HG03135 (cell line): ENCODE measurements at regions not wholly inside any gene's neighbourhood (a gene's known extent, or its start where the extent isn't known, plus 50 kb on each side); places are given as distances from the start of the nearest gene placed in this dataset.

Experiments
- ATAC-seq: cut with Tn5 transposase; IDR thresholded peaks from one replicate; pipeline ENCODE4 v1.9.1; 2021; ENCODE audit warnings: mild to moderate bottlenecking, moderate library complexity; ENCODE audit not compliant: unreplicated experiment

DNA sequence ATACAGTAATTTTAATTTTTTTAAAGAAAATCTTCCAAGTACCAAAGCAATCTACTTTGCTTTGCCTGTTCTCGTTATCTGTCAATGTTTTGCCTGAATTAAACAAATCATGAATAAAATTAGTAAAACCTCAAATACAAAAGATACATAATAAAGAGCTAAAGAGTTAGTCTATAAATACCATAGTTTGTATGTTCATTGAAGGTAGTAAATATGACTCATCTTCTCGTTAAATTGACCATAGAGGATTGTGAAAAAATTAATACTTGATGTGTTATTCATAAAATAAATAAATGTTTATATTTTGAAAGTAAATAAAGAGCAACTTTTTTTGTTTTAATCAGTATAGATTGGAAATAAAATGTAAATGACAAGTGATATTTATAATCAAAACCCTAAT lies 246.5 kb upstream of the PLSCR5 start:
- no peak for ATAC-seq

DNA sequence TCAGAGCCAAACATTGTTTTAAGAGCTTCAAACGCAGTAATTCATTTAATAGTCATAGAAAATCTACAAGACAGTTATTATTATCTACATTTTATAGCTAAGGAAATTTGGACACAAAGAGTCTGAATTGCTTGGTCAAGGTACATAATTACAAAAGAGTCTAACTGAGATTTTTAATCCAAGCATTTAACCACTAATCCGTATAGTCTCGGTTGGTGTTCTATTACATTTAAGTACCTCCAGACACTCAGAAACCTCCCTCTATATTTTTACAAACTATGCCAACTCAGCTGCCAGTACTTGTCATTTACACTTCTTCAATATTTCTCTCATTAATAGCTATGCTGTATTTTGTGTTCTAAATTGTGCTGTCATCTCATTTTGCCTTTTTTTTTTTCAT lies 240.2 kb upstream of the PLSCR5 start:
- ATAC-seq: no peak

DNA sequence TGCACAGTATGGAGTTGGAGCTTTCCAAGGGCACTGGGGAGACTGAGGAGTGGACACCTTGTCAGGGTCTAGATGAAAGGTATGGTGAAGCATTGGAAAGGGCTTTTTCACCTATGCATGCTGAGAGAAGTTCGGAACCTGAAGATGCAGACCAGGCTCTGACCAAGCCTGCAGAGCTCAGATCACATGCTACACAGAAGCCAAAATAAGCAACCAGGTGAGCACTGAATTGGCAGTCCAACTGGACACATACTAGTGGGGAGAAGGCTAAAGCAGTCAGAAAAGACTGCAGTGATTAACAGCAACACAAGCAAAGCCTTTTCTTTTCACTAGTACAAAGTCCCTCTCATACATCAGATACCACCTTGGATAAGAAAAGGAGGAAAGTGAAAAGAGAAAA lies 238.3 kb upstream of the PLSCR5 start:
- ATAC-seq: no peak

DNA sequence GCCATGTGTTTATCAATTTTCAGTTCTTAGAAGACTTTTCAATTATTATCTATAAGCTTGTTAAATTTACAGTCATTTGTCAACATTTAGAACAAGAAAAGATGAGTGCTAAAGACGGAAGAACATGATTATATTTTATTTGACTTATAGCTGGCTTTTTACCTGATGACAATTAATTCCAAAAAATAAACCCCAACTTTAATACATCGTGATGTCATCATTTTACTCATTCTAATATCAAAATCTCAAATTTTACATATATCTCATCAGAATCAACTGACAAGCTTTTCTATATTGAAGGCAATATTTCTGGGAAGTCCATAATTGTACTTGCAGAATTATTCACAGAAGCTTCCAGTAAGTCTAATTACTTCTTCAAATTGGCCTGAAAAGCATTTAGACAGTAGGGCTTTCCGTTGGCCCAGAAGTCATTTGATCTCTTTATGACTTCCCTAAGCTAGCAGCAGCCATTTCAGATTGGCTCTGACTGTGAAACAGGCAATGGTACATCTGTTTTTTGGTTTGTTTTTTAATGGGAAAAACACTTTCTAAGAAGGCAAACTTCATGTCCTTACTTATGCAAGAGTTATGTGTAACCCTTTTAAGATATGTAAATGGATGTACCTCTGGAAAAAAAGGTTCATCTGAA lies 234.7 kb upstream of the PLSCR5 start:
- no peak for ATAC-seq

DNA sequence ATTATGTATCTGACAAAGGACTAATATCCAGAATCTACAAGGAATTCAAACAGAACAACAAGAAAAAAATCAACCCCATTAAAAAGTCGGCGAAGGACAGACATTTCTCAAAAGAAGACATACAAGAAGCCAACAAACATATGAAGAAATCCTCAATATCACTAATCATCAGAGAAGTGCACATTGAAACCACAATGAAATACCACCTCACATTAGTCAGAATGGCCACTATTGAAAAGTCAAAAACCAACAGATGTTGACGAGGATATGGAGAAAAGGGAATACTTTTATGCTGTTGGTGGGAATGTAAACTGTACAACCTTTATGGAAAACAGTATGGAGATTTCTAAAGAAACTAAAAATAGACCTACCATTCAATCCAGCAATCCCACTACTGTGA lies 233.1 kb upstream of the PLSCR5 start:
- ATAC-seq: no peak

DNA sequence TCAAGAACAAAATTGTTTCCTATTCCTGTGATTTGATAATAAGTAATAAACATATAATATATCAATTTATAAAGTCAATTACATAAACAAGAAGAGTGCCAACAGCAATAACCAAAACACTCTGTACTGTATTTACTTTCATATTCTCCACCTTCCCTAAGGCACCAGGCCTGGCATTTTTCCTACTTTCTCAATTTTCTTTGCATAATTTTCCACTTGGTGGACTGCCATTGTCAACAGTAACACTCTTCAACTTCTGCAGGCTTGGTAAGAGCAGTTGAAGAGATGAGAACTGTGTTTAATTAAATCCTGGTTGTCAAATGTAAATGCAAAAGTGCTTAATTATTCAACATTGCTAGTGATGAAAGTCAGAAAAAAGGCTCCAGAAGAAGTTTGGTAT lies 229.8 kb upstream of the PLSCR5 start:
- no peak for ATAC-seq

DNA sequence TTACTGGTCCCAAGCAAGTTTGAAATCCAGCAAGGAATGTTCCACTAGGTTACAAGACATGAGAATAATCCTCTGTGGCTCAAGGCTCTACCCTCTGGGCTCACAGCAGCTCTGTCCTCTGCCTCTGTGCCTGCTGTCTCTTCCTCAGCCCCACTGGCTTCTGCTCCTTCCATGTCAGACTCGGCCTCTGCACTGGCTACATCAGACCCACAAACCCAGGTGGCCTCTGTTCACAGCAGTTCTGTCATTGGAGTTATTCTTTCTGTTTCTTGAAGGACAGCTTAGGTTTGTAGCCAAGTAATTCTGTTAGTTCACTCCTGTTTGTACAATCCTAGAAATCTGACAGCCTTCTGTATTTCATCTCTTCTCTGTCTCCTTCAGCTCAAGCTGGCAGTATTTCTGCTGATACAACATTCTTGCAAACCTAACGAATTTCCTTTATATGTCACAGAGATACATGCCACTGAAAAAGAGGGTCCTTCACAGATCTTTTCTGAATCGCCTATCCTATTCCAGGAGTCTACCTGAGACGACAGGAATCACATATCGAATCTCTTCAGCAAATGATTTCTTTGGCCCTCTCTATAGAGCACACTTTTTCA lies 227.8 kb upstream of the PLSCR5 start:
- no peak for ATAC-seq

DNA sequence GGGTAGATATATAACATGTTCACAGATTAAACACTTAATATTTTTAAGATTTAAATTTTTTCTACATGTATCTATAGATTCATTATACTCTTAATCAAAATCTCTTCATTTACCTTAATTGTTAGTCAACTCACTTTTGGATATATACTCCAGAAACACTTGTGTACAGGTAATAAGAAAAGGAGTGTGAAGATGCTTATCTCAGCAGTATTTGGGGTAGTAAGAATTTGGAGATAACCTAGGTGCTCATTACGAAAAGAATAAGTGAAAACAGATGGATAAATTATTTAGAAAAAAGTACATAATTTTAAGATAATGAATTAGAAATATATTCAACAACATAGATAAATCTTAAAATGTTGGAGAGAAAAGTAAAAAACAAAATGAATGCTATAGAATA lies 226.5 kb upstream of the PLSCR5 start:
- ATAC-seq: no peak

DNA sequence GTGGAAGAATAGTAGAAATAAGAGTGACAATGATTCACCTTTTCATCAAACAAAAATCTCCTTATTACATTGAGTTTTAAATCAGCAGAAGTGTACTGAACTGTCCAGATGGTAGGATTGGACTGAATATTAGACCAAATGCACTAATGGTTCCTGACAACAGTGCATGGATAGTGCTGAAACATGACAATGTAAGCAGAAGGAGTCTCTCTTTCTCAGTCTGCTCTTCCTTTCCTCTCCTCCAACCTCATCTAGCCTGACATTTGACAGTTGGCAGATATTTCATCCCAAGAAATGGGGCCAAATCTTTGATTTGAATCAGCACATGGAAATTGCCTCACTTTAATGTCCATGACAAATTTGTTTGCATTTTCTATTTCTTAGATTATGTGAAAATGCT lies 225.1 kb upstream of the PLSCR5 start:
- no peak for ATAC-seq

DNA sequence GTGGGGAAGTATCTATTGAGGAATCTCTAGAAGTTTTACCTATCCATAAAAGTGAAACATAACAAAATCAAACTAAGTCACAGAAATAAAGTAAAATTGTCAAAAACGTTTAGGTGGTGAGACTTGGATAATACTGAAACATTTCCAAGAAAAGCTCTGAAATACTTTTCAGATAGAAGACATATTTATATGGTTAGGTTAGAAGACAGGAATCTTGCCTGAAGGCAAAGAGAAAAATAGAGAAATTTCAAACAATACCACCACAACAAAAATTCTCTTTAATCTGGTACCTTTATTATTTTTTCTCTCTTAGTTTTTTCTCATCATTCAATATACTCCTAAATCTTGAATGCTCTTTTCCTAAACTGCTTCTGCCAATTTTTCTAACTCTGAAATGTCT lies 222.7 kb upstream of the PLSCR5 start:
- ATAC-seq: no peak

DNA sequence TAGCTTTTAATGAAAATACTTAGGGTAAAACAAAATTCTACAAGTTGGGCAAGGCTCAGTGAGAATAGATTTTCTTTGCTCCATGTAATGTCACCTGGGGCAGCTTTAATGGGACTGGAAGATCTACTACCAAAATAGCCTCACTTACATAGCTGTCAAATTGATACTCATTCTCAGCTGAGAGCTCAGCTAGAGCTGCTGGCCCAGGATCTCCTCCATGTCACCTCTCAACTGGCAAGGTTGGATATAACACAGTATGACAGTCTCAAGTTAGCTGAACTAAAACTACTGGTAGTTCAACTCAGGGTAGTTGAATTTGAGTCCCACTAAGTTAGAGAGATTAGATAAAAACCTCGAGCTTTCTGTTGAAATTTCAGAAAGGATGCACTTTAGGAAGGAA lies 218.5 kb upstream of the PLSCR5 start:
- no peak for ATAC-seq

DNA sequence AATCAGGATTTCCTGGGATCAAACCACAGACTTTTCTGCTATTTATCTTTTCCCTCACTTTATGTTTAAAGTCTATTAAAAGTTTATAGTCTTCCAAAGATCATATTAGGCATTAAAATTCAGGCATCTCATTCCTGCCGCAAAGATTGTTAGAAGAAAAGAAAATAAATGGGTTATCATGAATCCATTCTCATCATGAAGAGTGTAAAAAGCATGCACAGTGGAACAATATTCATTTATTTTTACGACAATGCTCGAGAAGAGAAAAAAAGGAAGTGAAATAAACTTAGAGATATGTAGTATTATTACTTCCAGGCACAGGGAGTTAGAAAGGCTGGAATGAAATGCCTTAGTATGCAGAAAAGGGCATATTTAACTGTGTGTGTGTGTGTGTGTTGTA lies 213.7 kb upstream of the PLSCR5 start:
- ATAC-seq: no peak

DNA sequence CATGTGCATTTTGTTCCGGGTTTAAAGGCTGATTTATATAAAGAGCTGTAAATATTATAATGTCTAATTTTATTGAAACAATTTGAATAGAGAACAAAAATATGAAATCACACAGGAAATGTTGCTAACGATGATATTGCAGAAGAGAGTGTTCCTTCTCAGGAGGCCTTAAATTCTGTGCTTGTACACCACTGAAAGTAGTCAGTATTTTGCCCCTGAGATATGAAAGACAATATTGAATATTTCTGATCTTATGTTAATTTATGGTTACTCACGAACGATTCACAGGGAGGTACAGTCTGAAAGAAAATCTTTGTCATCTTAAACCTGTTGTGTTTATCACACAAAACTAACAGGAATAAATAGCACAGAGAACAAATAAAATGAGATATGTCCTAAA lies 213.2 kb upstream of the PLSCR5 start:
- no peak for ATAC-seq

DNA sequence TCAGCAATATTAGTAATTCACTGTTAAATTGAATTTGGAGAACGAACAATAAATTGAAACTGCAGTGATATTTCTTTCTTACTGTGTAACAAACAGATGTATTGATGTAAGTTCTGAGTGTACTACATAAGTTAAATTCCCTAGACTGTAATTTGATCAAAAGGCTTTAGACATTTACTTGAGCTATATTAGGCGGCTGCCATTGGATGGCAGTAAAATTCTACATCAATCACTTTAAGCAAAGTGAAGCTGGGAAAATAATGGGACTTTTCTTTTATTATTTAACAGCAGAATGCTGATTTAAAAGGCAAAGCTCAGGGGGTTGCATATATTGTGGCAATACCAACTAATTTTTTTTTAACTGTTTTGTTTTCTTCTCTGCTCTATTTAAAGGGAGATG lies 212.6 kb upstream of the PLSCR5 start:
- ATAC-seq: no peak

DNA sequence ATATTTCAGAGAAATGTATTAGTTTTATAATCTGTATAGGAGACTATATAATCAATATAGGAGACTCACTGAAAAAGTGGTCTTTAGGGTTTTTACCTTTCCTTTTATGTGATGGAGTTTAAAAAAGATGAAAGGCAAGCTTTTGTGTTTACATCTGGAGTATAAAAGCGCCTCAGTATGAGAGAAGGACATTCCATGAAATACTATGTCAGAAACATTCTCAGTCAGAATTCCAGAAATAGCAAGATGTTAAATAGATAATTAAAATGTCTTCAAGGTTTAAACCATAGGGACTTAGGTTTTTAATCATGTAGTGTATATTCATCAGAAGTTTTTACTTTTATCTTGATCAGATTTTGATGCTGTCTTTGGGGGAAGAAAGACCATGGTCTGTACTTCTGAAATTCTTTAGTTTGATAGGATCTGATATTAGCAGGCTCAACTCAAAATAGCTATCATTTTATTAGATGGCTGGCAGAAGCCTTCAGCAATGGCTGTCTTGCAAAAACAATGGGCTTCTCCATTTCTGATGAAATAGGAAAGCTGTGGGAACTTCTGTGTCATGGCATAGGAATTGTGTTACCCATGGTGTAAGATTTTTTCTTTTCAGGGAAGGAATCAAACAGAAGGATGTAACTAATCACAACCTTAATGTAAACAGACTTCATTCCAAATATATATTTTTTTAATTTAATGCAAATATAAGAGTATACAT lies 209.6 kb upstream of the PLSCR5 start:
- ATAC-seq: no peak

DNA sequence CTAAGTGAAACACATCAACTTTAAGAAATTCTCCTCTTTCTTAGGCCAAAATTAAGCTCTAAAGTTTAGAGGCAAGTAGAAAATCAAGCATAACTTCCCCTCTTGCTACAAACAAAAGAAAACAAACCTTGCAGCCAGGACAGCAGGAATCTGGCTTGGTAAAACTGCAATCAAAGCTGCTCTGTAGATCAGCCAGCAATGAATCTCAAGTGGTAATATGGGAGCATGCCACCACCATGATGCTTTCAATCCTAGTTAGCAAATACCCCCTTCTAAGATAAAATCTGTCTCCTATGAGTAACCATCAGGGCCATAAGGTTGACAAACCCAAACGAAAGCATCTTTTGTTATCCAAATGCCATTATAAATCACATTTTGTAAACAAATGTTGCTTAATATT lies 208.3 kb upstream of the PLSCR5 start:
- ATAC-seq: no peak

DNA sequence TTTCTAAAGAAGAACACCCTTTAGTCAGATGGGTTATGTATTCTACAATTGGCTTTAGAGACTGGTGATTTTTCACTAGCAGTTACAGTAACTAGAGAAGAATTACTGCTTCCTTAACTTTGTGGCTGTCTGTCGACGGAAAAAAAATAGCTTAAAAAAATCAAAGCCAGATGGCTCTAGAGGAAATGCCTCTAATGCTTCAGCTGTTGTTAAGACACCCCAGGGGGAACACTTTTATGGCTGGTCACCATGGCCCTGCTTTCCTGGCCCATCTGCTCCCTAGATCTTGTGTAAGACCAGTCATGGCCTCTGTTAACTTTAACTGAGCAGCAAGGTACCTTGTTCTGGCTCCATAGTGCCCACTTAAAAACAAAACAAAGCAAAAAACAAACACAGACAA lies 198.6 kb upstream of the PLSCR5 start:
- ATAC-seq: no peak

DNA sequence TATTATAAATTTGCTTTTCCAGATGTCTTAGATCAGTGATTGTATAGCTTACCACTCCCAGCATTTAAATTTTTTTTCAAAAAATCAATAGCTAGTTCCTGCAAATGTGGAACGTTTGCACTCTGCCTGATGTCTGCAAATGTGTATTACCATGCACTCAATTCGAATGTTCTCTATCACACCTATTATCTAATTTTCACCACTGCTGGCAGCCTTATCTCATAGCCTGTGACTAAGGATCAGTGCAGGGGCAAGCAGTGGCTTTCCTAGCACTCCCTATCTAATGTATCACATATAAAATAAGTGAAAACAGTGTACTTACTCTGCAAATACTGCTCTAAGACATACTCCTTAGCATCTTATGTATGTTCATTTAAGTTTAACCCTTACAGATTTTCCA lies 196.3 kb upstream of the PLSCR5 start:
- no peak for ATAC-seq

DNA sequence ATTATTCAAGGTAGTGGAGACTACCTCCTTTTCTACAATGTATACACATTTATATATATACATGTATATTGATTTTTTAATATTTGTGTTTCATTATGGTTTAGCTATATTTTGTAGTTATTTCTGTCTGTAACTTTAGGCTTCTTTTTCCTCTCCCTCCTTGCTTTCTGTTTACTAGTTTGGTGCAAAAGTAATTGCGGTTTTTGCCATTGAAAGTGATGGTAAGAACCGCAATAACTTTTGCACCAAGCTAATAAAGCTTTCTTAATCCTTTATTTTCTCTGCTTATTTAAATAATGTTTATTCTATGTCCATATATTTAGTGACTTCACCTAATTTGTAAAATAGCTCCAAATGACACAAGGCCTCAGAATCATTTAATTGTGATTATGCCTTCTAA lies 195.3 kb upstream of the PLSCR5 start:
- ATAC-seq: no peak

DNA sequence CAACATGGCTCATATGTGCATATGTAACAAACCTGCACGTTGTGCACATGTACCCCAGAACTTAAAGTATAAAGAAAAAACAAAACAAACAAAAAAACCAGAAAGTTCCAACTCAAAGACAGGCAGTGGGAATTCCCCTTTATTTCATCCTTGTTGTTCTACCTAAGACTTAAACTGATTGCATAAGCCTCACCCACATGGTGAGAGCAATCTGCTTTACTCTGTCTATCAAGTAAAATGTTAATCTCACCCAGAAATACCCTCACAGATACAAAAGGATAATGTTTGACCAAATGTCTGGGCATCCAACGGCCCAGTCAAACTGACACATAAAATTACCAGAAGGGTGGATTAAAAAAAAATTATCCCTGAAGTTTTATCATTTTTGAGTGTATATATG lies 190.9 kb upstream of the PLSCR5 start:
- ATAC-seq: no peak

DNA sequence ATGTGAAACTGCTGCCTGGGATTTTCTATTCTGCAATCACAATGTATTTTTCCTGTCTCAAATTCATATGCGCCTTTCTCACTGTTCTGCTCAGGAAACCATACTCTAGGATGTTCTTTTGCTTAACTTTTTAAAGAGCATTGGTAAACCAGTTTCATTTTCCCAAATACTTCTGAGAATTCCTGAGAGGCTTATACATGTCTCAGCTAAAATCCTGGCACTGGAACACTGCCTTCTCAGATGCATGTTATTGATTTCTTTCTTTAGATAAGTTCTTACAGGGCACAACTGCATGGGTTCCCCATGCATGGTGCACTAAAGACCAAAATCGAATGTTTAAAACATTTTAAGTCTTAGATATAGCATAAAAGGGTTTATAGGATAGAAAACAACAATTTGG lies 178.3 kb upstream of the PLSCR5 start:
- no peak for ATAC-seq

DNA sequence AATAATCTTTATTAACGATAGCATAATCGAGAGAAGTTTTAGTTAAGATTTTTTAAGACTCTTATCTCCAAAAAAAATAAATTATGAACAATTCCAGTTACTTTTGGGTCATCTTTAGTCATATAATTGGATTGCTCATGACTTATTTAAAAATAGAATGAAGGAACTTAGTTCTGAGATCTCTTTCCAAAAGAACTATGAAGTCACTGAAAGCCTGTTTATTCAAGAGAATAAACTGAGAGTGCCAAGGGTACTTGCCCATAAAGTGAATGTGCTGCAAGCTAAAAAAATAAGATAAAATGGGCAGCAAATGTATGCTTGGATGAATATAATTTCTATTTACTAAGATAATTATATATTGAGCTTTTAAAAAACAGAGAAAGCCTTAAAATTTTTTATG lies 176.5 kb upstream of the PLSCR5 start:
- no peak for ATAC-seq

DNA sequence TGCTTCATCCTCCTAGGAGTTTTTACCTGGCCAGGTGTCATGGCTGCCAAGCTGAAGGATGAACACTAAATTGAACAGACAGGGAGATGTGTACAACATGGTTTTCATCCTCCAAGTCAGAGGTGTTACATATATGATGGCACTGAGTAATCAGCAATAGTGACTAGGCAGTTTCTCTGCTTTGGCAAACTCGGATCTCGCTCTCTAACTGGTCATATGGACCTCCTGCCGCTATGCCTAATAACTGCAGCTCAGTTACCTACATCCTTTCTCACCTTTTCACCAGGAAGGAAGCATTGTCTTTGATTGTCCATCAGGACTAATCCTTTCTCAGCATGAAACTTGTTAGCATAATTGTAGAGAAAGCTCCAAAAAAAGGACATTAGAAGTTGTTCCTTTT lies 175.9 kb upstream of the PLSCR5 start:
- ATAC-seq: no peak
